ENCODE measurements at regions not wholly inside any gene's neighbourhood (a gene's known extent, or its start where the extent isn't known, plus 50 kb on each side); places are given as distances from the start of the nearest gene placed in this dataset.

GRCh38 chr21:38095220-38095619, 161.6 kb upstream of the KCNJ15 start:
- TF ChIP-seq POLR2A (IDR thresholded peaks at IDR 0.05) = no peak
- TF ChIP-seq, protein P1, sequence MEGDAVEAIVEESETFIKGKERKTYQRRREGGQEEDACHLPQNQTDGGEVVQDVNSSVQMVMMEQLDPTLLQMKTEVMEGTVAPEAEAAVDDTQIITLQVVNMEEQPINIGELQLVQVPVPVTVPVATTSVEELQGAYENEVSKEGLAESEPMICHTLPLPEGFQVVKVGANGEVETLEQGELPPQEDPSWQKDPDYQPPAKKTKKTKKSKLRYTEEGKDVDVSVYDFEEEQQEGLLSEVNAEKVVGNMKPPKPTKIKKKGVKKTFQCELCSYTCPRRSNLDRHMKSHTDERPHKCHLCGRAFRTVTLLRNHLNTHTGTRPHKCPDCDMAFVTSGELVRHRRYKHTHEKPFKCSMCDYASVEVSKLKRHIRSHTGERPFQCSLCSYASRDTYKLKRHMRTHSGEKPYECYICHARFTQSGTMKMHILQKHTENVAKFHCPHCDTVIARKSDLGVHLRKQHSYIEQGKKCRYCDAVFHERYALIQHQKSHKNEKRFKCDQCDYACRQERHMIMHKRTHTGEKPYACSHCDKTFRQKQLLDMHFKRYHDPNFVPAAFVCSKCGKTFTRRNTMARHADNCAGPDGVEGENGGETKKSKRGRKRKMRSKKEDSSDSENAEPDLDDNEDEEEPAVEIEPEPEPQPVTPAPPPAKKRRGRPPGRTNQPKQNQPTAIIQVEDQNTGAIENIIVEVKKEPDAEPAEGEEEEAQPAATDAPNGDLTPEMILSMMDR (IDR thresholded peaks at IDR 0.05) = no peak

All from heart left ventricle (tissue), 13 donors.